Stimulated activated CD4-positive, alpha-beta T cell treated with anti-CD3 and anti-CD28 coated beads, Interleukin-1b, Interleukin-23, amount 100 ng/mL, for 1 hour (primary cell): ENCODE measurements at regions not wholly inside any gene's neighbourhood (a gene's known extent, or its start where the extent isn't known, plus 50 kb on each side); places are given as distances from the start of the nearest gene placed in this dataset.
"Not testable (repeated sequence)": the region's sequence is repeated elsewhere in the genome, so short reads cannot be mapped to it uniquely, and the experiment has no call there.

ENCODE experiments used
- DNase-seq, 2 donors: peaks; one replicate each; pipeline ENCODE4 v3.0.0-alpha.2; 2020; ENCODE audit warnings: low read depth in 2 of 2

- DNase-seq, result no peak
Observed at GRCh38 chr1:5638582-5638981, 353.6 kb downstream of the NPHP4 start.

GRCh38 chr1:5637171-5637570 lies 355.1 kb downstream of the NPHP4 start:
- no peak for DNase-seq

- no peak for DNase-seq
Observed at GRCh38 chr1:5634893-5635292, 357.3 kb downstream of the NPHP4 start.

GRCh38 chr1:5632814-5633213 lies 359.4 kb downstream of the NPHP4 start:
- DNase-seq, result no peak

GRCh38 chr1:5632224-5632623 lies 360.0 kb downstream of the NPHP4 start:
- no peak for DNase-seq

- no peak for DNase-seq
Observed at GRCh38 chr1:5628416-5628815, 363.8 kb downstream of the NPHP4 start.

- DNase-seq, result no peak
Observed at GRCh38 chr1:5623399-5623798, 368.8 kb downstream of the NPHP4 start.

- no peak for DNase-seq
Observed at GRCh38 chr1:5622412-5622811, 369.8 kb downstream of the NPHP4 start.

- DNase-seq, result no peak
Observed at GRCh38 chr1:5621692-5622091, 370.5 kb downstream of the NPHP4 start.

GRCh38 chr1:5620997-5621396 lies 371.2 kb downstream of the NPHP4 start:
- DNase-seq, result no peak

GRCh38 chr1:5620418-5620817 lies 371.8 kb downstream of the NPHP4 start:
- DNase-seq, result no peak

- DNase-seq, result no peak
Observed at GRCh38 chr1:5619469-5619868, 372.8 kb downstream of the NPHP4 start.

- DNase-seq, result no peak
Observed at GRCh38 chr1:5617546-5617945, 374.7 kb downstream of the NPHP4 start.

GRCh38 chr1:5617179-5617520 lies 375.1 kb downstream of the NPHP4 start:
- no peak for DNase-seq

GRCh38 chr1:5616366-5617178 lies 375.7 kb downstream of the NPHP4 start:
- no peak for DNase-seq

GRCh38 chr1:5615076-5615475 lies 377.1 kb downstream of the NPHP4 start:
- no peak for DNase-seq

- DNase-seq, result no peak
Observed at GRCh38 chr1:5613900-5614299, 378.3 kb downstream of the NPHP4 start.

GRCh38 chr1:5611851-5612250 lies 380.4 kb downstream of the NPHP4 start:
- no peak for DNase-seq

GRCh38 chr1:5611431-5611830 lies 380.8 kb downstream of the NPHP4 start:
- no peak for DNase-seq

- no peak for DNase-seq
Observed at GRCh38 chr1:5610432-5610831, 381.8 kb downstream of the NPHP4 start.

- no peak for DNase-seq
Observed at GRCh38 chr1:5603353-5604104, 388.7 kb downstream of the NPHP4 start.

- not testable (repeated sequence) for DNase-seq
Observed at GRCh38 chr1:5602718-5603117, 389.5 kb downstream of the NPHP4 start.

GRCh38 chr1:5601516-5601915 lies 390.7 kb downstream of the NPHP4 start:
- DNase-seq, result no peak
